Naive thymus-derived CD4-positive, alpha-beta T cell (primary cell): ENCODE measurements at regions not wholly inside any gene's neighbourhood (a gene's known extent, or its start where the extent isn't known, plus 50 kb on each side); places are given as distances from the start of the nearest gene placed in this dataset.
"Not testable (repeated sequence)": the region's sequence is repeated elsewhere in the genome, so short reads cannot be mapped to it uniquely, and the experiment has no call there.

Experiments
- ATAC-seq: fragments of 150-1000 bp; cut with Tn5 transposase; 2 replicates; pipeline ENCODE4 v1.10.0; 2021; ENCODE audit warnings: mild to moderate bottlenecking, moderate library complexity
- CTCF ChIA-PET: fragments of 350-600 bp; sonication (Branson Sonifier 250); formaldehyde crosslinking; loops from one replicate; lab custom pipeline; 2021; ENCODE audit warnings: antibody characterized with exemption; lab: Charles Lee
- POLR2A ChIA-PET: fragments of 350-600 bp; sonication (Branson Sonifier 250); formaldehyde crosslinking; loops from one replicate; lab custom pipeline; 2021; ENCODE audit warnings: antibody characterized with exemption, inconsistent platforms; lab: Charles Lee
- DNase-seq, 9 donors: peaks; one replicate each; pipeline versions ENCODE4 v3.0.0 to v3.0.0-alpha.2; 2020 to 2022; ENCODE audit warnings: mixed read lengths in 1 of 9
- H3K27ac ChIP-seq: one replicate; pipeline ENCODE4 v1.7.0; 2013; ENCODE audit warnings: mild to moderate bottlenecking, low read depth, low read length, moderate library complexity
- H3K27me3 ChIP-seq, 2 donors: one replicate each; pipeline ENCODE4 v1.7.0; 2013; ENCODE audit warnings: low read length in 2 of 2, mild to moderate bottlenecking in 2 of 2, moderate library complexity in 2 of 2; ENCODE audit not compliant: control insufficient read depth in 2 of 2, insufficient read depth in 2 of 2
- H3K36me3 ChIP-seq, 3 experiments: 1 replicate in 2 of 3; 2 replicates in 1 of 3; pipeline ENCODE4 v1.7.0; 2013; ENCODE audit warnings: low read length in 3 of 3, mild to moderate bottlenecking in 3 of 3, moderate library complexity in 1 of 3; ENCODE audit not compliant: insufficient read depth in 3 of 3, control insufficient read depth in 2 of 3
- H3K4me1 ChIP-seq, 2 donors: one replicate each; pipeline ENCODE4 v1.7.0; 2013; ENCODE audit warnings: low read length in 2 of 2, mild to moderate bottlenecking in 2 of 2, moderate library complexity in 1 of 2; ENCODE audit not compliant: control insufficient read depth in 2 of 2, insufficient read depth in 2 of 2
- H3K4me3 ChIP-seq: 2 replicates; pipeline ENCODE4 v1.7.0; 2013; ENCODE audit warnings: mild to moderate bottlenecking, low read length
- H3K9me3 ChIP-seq, 3 experiments: 1 replicate in 2 of 3; 2 replicates in 1 of 3; pipeline ENCODE4 v1.7.0; 2013; ENCODE audit warnings: low read length in 3 of 3; ENCODE audit not compliant: control insufficient read depth in 2 of 3
- H3K27ac Mint-ChIP-seq, 9 donors: one replicate each; pipeline ENCODE4 v1.8.0; 2020 to 2022; ENCODE audit warnings: mixed read lengths in 9 of 9, mild to moderate bottlenecking in 8 of 9, moderate library complexity in 5 of 9, inconsistent platforms in 2 of 9
- H3K27me3 Mint-ChIP-seq, 5 donors: one replicate each; pipeline ENCODE4 v1.8.0; 2021 to 2022; ENCODE audit warnings: mixed read lengths in 5 of 5, mild to moderate bottlenecking in 1 of 5
- H3K36me3 Mint-ChIP-seq, 5 donors: one replicate each; pipeline ENCODE4 v1.8.0; 2020 to 2022; ENCODE audit warnings: mixed read lengths in 5 of 5, mild to moderate bottlenecking in 3 of 5, inconsistent platforms in 1 of 5
- H3K4me1 Mint-ChIP-seq, 7 donors: one replicate each; pipeline ENCODE4 v1.8.0; 2020 to 2022; ENCODE audit warnings: mixed read lengths in 7 of 7, mild to moderate bottlenecking in 3 of 7, inconsistent platforms in 1 of 7
- H3K4me3 Mint-ChIP-seq, 10 donors: one replicate each; pipeline ENCODE4 v1.8.0; 2020 to 2022; ENCODE audit warnings: mild to moderate bottlenecking in 10 of 10, mixed read lengths in 10 of 10, moderate library complexity in 6 of 10, inconsistent platforms in 2 of 10
- H3K9me3 Mint-ChIP-seq, 11 donors: one replicate each; pipeline ENCODE4 v1.8.0; 2020 to 2022; ENCODE audit warnings: mixed read lengths in 11 of 11, mild to moderate bottlenecking in 4 of 11, inconsistent platforms in 1 of 11, moderate library complexity in 1 of 11
- intact Hi-C, 2 donors: fragments of 100-400 bp; cut with micrococcal nuclease; formaldehyde crosslinking; loops; one replicate each; pipeline ENCODE4 v1.15.1; 2023

DNA sequence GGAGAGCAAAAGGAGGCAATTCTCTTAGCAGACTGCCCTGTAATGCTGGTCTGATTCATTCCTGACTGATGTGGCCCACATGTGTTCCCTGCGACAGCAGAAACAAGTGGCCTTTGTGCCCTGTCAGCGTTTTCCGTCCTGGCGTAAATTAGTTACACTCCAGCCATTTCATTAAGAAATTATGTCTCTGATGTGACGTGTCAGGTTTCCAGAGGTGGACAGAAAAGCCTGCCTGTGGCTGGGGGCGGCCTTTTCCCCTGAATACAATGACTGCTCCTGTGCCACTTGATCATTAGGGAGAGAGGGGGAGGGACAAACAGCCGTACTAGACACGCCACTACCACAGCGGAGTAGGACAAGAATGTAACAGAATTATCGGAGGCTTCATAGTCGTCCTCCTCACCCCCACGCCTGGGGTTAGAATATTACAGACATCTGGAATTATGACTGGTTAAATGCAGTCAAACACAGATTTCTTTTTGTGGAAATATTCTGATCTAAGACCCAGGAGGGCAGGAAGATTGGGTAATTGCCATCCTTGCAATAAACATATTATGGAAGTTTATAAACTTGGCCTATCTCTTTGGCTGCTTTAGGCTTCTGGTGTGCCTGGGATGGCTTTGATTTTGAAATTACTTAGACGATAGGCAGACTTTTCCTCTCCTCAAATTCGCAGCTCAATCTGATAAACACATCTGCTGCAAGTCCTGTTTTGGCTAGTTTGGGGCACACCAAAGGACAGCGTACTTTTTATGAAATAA lies 146.2 kb upstream of the BCOR start:
- H3K4me3 ChIP-seq, result no peak overlapping the region
- intact Hi-C loops, result no loop called here
- ChIA-PET POLR2A (interaction anchor here (2.6 kb wide), 1 partner anchor 68 kb away, joined by 17 read pairs; no protein-coding TSS in a partner anchor), CTCF (interaction anchor here (2.1 kb wide), 1 partner anchor 67 kb away, joined by 5 read pairs; no protein-coding TSS in a partner anchor)
- DNase-seq, result no peak
- Mint-ChIP-seq H3K4me1 (peaks cover 6 to 14% (median 13%) of the 10 kb centered on the region in 7 donors), H3K4me3 (no peak overlapping the region), H3K27ac (no peak overlapping the region), H3K27me3 (peaks cover 0 to 6% (median 4%) of the 10 kb centered on the region in 5 donors), H3K36me3 (no peaks in the 10 kb centered on the region), H3K9me3 (no peaks in the 10 kb centered on the region)
- no peaks in the 10 kb centered on the region for H3K9me3 ChIP-seq
- H3K27ac ChIP-seq, result no peak overlapping the region
- H3K36me3 ChIP-seq, result no peaks in the 10 kb centered on the region
- peaks cover 0 to 13% of the 10 kb centered on the region in 2 donors for H3K4me1 ChIP-seq
- no peak for ATAC-seq
- H3K27me3 ChIP-seq, result no peaks in the 10 kb centered on the region

DNA sequence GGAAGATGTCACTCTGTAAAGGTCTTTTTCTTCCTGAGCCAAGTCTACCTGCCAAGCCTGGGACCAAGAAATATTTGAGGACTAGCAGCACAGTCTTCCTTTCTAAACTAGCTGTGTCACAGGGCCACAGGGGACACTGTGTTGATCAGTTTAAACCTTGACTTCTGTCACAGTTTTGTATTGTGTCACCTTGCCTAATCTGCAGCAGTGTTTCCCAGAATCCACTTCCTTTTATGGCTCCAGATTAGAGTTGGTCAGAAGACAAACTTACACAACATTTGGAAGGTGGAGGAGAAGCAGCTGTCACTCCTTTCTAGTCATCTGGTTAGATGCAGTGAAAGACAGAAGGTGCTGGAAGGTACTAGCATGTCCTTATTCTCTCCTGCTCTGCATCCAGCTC lies 143.1 kb upstream of the BCOR start:
- peaks cover 0 to 12% of the 10 kb centered on the region in 2 donors for H3K4me1 ChIP-seq
- CTCF ChIA-PET, result no interaction called here
- no peaks in the 10 kb centered on the region for H3K9me3 Mint-ChIP-seq

GRCh38 chrX:40237731-40238178 lies 140.0 kb upstream of the BCOR start:
- no peaks in the 10 kb centered on the region for H3K9me3 ChIP-seq
- no peaks in the 10 kb centered on the region for H3K4me1 ChIP-seq
- DNase-seq, result peak in 3 of 9 donors; percentile 0 to 5 (median 2)
- no peak overlapping the region for H3K27ac ChIP-seq
- no peaks in the 10 kb centered on the region for H3K9me3 Mint-ChIP-seq
- peak overlapping the region in 1 of 10 donors; percentile 14 for H3K4me3 Mint-ChIP-seq
- ChIA-PET CTCF (no interaction called here), POLR2A (interaction anchor here (0.7 kb wide), 1 partner anchor 61 kb away, joined by 3 read pairs; no protein-coding TSS in a partner anchor)
- intact Hi-C loops, result no loop called here
- no peaks in the 10 kb centered on the region for H3K36me3 Mint-ChIP-seq
- no peak overlapping the region for H3K4me3 ChIP-seq
- H3K27ac Mint-ChIP-seq, result no peak overlapping the region
- no peaks in the 10 kb centered on the region for H3K27me3 ChIP-seq
- ATAC-seq, result no peak
- peaks cover 0 to 6% (median 0%) of the 10 kb centered on the region in 5 donors for H3K27me3 Mint-ChIP-seq
- no peaks in the 10 kb centered on the region for H3K36me3 ChIP-seq
- H3K4me1 Mint-ChIP-seq, result peaks cover 0 to 9% (median 0%) of the 10 kb centered on the region in 7 donors

More for the DNA sequence above, 143.1 kb upstream of the BCOR start:
- no peak overlapping the region for H3K27ac ChIP-seq
- ATAC-seq (no peak), DNase-seq (no peak)
- Mint-ChIP-seq H3K27me3 (peaks cover 0 to 12% (median 3%) of the 10 kb centered on the region in 5 donors), H3K4me3 (no peak overlapping the region), H3K4me1 (peaks cover 6 to 21% (median 11%) of the 10 kb centered on the region in 7 donors), H3K27ac (no peak overlapping the region), H3K36me3 (no peaks in the 10 kb centered on the region)
- H3K9me3 ChIP-seq, result no peaks in the 10 kb centered on the region
- intact Hi-C loops, result no loop called here
- POLR2A ChIA-PET, result no interaction called here
- H3K27me3 ChIP-seq, result no peaks in the 10 kb centered on the region
- H3K4me3 ChIP-seq, result no peak overlapping the region
- H3K36me3 ChIP-seq, result no peaks in the 10 kb centered on the region

DNA sequence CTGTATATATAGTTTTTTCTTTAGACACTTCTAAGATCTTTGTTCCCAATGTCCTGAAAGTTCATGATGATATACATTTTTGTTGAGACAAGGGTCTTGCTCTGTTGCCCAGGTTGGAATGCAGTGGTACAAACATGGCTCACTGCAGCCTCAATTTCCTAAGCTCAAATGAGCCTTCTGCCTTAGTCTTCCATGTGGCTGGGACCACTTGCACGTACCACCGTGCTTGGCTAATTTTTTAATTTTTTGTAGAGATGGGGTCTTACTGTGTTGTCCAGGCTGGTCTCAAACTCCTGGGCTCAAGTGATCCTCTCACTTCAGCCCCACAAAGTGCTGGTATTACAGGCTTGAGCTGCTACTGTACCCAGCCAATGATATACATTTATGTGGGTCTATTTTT lies 132.9 kb upstream of the BCOR start:
- intact Hi-C loops, result no loop called here
- Mint-ChIP-seq H3K4me3 (no peak overlapping the region), H3K9me3 (no peaks in the 10 kb centered on the region)

DNA sequence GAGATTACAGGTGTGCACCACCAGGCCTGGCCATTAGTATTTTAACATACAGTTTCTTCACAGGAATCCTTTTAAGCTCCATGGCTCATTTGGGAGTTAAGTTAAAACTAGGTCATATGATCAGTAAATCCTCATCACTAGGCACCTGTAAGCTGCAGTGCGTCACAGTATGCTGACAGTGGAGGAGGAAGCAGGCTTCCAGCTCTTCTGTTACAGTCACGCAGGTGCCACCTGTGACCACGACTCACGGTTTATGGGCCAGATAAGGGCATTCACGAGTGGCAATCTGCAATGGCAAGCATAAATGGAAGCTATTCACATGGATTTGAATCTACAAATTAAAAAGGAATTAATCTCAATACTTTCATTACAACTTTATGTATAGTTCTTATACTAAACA lies 129.4 kb upstream of the BCOR start:
- ChIA-PET POLR2A (no interaction called here), CTCF (no interaction called here)
- no peak for ATAC-seq
- no peaks in the 10 kb centered on the region for H3K36me3 Mint-ChIP-seq
- no peaks in the 10 kb centered on the region for H3K9me3 ChIP-seq
- H3K9me3 Mint-ChIP-seq, result peaks cover 0 to 9% (median 1%) of the 10 kb centered on the region in 11 donors
- no peak overlapping the region for H3K27ac Mint-ChIP-seq
- intact Hi-C loops, result no loop called here
- H3K36me3 ChIP-seq, result no peaks in the 10 kb centered on the region
- H3K4me3 ChIP-seq, result no peak overlapping the region
- no peaks in the 10 kb centered on the region for H3K27me3 Mint-ChIP-seq
- DNase-seq, result no peak
- H3K4me1 ChIP-seq, result no peaks in the 10 kb centered on the region
- no peak overlapping the region for H3K4me3 Mint-ChIP-seq
- no peaks in the 10 kb centered on the region for H3K27me3 ChIP-seq
- H3K27ac ChIP-seq, result no peak overlapping the region
- H3K4me1 Mint-ChIP-seq, result no peaks in the 10 kb centered on the region

More for the DNA sequence above, 132.9 kb upstream of the BCOR start:
- Histone ChIP-seq H3K36me3 (no peaks in the 10 kb centered on the region), H3K4me1 (no peaks in the 10 kb centered on the region), H3K4me3 (no peak overlapping the region), H3K9me3 (no peaks in the 10 kb centered on the region), H3K27ac (no peak overlapping the region), H3K27me3 (no peaks in the 10 kb centered on the region)
- Mint-ChIP-seq H3K4me1 (no peaks in the 10 kb centered on the region), H3K36me3 (no peaks in the 10 kb centered on the region), H3K27ac (no peak overlapping the region), H3K27me3 (no peaks in the 10 kb centered on the region)
- CTCF ChIA-PET, result no interaction called here
- POLR2A ChIA-PET, result no interaction called here
- no peak for ATAC-seq
- DNase-seq, result no peak

- DNase-seq (no peak), ATAC-seq (no peak)
- Histone ChIP-seq H3K27ac (no peak overlapping the region), H3K9me3 (no peaks in the 10 kb centered on the region), H3K4me1 (no peaks in the 10 kb centered on the region), H3K4me3 (no peak overlapping the region), H3K27me3 (no peaks in the 10 kb centered on the region), H3K36me3 (no peaks in the 10 kb centered on the region)
- Mint-ChIP-seq H3K4me1 (no peaks in the 10 kb centered on the region), H3K36me3 (no peaks in the 10 kb centered on the region), H3K9me3 (peaks cover 0 to 17% (median 2%) of the 10 kb centered on the region in 11 donors), H3K4me3 (no peak overlapping the region), H3K27me3 (no peaks in the 10 kb centered on the region), H3K27ac (no peak overlapping the region)
- ChIA-PET CTCF (no interaction called here), POLR2A (no interaction called here)
- intact Hi-C loops, result no loop called here
Measured at GRCh38 chrX:40224658-40225057, 126.9 kb upstream of the BCOR start.

DNA sequence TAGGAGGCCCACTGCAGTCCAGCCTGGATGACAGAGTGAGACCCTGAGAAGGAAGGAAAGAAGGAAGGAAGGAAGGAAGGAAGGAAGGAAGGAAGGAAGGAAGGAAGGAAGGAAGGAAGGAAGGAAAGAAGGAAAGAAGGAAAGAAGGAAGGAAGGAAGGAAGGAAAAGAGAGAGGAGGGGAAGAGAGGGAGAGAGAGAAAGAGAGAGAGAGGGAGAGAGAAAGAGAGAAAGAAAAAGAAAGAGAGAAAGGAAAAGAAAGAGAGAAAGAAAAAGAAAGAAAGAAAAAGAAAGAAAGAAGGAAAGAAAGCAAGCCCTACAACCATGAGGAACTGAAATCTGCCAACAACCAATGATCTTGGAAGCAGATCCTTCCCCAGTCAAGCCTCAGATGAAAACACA lies 124.9 kb upstream of the BCOR start:
- H3K9me3 Mint-ChIP-seq, result peaks cover 0 to 17% (median 2%) of the 10 kb centered on the region in 11 donors
- H3K9me3 ChIP-seq, ATAC-seq, H3K36me3 Mint-ChIP-seq, H3K27ac Mint-ChIP-seq, H3K27me3 Mint-ChIP-seq, intact Hi-C loops, DNase-seq, H3K4me1 ChIP-seq, H3K4me3 Mint-ChIP-seq, H3K27me3 ChIP-seq, CTCF ChIA-PET, H3K27ac ChIP-seq, POLR2A ChIA-PET, H3K4me1 Mint-ChIP-seq, H3K4me3 ChIP-seq, H3K36me3 ChIP-seq: not testable (repeated sequence)
